NB4 (cell line): ENCODE measurements at regions not wholly inside any gene's neighbourhood (a gene's known extent, or its start where the extent isn't known, plus 50 kb on each side); places are given as distances from the start of the nearest gene placed in this dataset.

Experiments
- DNase-seq: peaks from one replicate; pipeline ENCODE4 v3.0.0; 2010; ENCODE audit warnings: low read depth
- H3K4me3 ChIP-seq: one replicate; pipeline ENCODE4 v1.5.1; 2011; ENCODE audit warnings: mild to moderate bottlenecking, low read depth, low read length, moderate library complexity
- MYC ChIP-seq: IDR thresholded peaks from 2 replicates; pipeline ENCODE4 v1.6.1; 2011; ENCODE audit warnings: low read depth, low read length
- POLR2A ChIP-seq: IDR thresholded peaks from 2 replicates; pipeline ENCODE4 v1.6.1; 2011; ENCODE audit warnings: mild to moderate bottlenecking; ENCODE audit not compliant: insufficient read length; ENCODE audit errors: extremely low read depth
- TF ChIP-seq, protein P1 (sequence below): IDR thresholded peaks from 2 replicates; pipeline ENCODE4 v1.6.1; 2011; ENCODE audit warnings: low read depth, low read length
- TF ChIP-seq, protein P2 (sequence below): IDR thresholded peaks from one replicate; pipeline ENCODE4 v1.5.1; 2012; ENCODE audit warnings: low read depth, low read length

DNA sequence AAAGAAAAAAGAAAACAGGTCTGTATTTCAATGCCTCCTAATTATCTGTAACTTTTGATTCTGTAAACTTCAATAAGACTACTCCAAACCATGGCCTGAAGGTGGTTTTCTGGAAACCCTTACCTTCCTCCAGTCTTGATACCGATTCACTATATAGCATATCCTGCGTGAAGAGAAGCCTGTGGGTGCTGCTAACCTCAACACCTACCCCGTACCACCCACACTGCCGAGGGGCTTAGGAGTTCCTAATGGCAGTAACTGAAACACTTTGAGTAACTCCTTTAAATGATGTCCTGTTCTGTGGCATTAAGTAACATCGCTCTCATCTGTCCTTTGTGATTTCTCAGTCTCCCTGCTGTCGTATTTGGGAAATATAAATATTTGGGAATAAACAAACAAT lies 104.5 kb upstream of the CARMIL1 start:
- no peak for DNase-seq
- no peak overlapping the region for H3K4me3 ChIP-seq
- TF ChIP-seq, protein P1, sequence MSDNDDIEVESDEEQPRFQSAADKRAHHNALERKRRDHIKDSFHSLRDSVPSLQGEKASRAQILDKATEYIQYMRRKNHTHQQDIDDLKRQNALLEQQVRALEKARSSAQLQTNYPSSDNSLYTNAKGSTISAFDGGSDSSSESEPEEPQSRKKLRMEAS, result no peak
- TF ChIP-seq POLR2A (no peak), MYC (no peak)
- TF ChIP-seq, protein P2, sequence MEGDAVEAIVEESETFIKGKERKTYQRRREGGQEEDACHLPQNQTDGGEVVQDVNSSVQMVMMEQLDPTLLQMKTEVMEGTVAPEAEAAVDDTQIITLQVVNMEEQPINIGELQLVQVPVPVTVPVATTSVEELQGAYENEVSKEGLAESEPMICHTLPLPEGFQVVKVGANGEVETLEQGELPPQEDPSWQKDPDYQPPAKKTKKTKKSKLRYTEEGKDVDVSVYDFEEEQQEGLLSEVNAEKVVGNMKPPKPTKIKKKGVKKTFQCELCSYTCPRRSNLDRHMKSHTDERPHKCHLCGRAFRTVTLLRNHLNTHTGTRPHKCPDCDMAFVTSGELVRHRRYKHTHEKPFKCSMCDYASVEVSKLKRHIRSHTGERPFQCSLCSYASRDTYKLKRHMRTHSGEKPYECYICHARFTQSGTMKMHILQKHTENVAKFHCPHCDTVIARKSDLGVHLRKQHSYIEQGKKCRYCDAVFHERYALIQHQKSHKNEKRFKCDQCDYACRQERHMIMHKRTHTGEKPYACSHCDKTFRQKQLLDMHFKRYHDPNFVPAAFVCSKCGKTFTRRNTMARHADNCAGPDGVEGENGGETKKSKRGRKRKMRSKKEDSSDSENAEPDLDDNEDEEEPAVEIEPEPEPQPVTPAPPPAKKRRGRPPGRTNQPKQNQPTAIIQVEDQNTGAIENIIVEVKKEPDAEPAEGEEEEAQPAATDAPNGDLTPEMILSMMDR, result no peak

DNA sequence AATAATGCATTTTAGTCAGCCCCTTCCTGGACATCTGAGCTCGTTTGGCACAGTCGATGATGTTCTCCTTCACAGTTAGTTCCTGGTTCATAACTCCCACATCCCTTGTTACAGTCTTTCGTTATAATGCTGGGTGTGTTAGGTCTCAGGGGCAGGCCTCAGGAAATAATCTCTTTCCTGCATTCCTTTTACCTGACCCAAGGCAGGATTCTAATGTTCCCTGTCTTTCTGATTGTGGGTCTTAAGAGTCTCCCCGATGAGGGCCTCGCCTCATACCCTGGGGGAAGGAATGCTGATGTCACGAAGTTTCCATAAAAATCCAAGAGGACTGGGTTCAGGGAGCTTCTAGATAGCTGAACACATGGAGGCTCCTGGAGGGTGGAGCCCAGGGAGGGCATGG lies 104.0 kb upstream of the CARMIL1 start:
- no peak for DNase-seq

DNA sequence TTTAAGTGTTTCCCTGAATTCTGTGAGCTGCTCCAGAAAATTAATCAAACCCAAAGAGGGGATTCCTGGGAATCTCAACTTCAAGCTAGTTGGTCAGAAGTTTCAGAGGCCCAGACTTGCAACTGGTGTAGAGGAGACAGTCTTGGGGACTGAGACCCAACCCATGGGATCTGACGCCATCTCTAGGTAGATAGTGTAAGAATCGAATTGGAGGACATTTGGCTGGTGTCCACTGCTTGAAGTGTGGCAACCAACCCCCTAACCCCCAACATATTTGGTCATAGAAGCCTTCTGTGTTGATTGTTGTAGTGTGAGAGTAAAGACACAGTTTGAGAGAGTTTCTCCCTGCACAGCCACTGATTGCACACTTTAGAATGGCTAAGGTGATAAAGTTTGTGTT lies 103.5 kb upstream of the CARMIL1 start:
- DNase-seq, result peak; percentile 5
- no peak overlapping the region for H3K4me3 ChIP-seq
- TF ChIP-seq POLR2A, result no peak
- no peak for TF ChIP-seq MYC
- TF ChIP-seq, protein P1, result no peak
- TF ChIP-seq, protein P2, result no peak

More for the DNA sequence above, 104.0 kb upstream of the CARMIL1 start:
- H3K4me3 ChIP-seq, result no peak overlapping the region
- TF ChIP-seq, protein P2, result no peak
- TF ChIP-seq POLR2A (no peak), MYC (no peak)
- TF ChIP-seq, protein P1, result no peak

DNA sequence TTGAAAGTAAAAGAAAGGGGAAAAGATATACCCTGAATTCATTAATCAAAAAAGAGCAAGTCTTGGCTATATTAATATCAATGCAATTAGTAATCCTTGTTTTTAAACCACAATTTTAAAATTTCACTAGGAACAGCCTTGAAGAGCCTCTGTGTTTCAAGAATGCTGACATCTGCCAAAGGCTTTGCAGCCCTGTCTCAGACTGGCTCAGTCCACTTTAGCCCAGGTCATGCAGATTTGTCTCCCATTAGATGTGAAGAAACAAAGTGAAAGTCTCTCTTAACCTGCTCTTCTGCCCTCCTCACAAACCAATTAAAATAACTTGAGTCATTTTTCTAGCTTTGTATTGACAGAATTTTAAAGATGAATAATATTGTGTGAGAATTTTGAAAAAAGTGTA lies 102.7 kb upstream of the CARMIL1 start:
- DNase-seq, result no peak
- no peak for TF ChIP-seq POLR2A
- TF ChIP-seq, protein P2, result no peak
- TF ChIP-seq, protein P1, result no peak

DNA sequence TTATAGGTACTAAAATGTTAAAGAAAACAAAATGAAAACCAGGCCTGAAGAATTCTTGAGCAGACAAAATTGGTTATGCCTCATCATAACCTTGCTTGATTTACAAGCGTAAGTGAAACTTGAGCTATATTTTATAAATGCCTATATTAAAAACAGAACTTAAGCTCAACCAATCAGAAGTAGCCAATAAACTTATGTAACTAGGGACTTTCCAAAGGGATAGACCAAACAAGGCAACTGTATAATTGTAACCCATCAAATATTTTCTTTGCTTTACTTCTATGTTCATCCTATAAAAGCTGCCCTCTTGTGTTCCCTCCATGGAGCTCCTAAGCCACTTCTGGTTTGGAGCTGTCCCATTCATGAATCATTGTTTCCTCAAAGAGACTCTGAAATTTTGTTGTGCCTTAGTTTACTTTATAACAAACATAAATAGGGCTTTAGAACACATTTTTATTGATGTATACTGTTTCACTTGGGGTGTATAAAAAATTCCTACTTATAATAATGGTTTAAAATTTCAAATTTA lies 101.6 kb upstream of the CARMIL1 start:
- no peak for TF ChIP-seq POLR2A
- TF ChIP-seq, protein P1, result no peak
- TF ChIP-seq, protein P2, result no peak
- no peak for TF ChIP-seq MYC
- no peak overlapping the region for H3K4me3 ChIP-seq
- DNase-seq, result no peak

More for the DNA sequence above, 102.7 kb upstream of the CARMIL1 start:
- no peak overlapping the region for H3K4me3 ChIP-seq
